Loucy (cell line): ENCODE measurements at regions not wholly inside any gene's neighbourhood (a gene's known extent, or its start where the extent isn't known, plus 50 kb on each side); places are given as distances from the start of the nearest gene placed in this dataset.

Experiments
- CTCF ChIP-seq: fragments of 200-600 bp; sonication (generic); conservative IDR thresholded peaks from 2 replicates; pipeline ENCODE4 v1.5.1; 2014; ENCODE audit warnings: mild to moderate bottlenecking, antibody characterized with exemption, low read length
- EZH2phosphoT487 ChIP-seq: fragments of 200-600 bp; IDR thresholded peaks from 2 replicates; pipeline ENCODE4 v1.6.1; 2018; ENCODE audit warnings: antibody characterized with exemption, mild to moderate bottlenecking, moderate library complexity, borderline replicate concordance

DNA sequence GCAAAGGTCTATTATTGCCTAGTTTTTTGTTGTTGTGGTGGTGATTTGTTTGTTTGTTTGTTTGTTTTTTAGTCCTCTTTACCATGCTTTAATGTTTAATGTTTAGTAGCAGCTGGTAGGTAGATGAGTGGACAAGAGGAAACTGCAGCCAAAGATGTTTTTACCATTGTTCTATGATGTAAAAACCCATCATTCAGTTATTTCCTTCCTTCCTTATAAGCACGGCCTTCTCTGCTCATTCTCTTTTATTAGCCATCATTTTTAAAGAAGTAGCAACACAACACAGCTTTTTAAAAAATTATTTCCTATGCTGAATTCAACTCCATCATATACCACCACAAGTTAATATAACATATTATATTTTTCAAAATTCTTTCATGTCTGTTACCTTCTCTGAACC, 58.5 kb upstream of the BOC start:
- TF ChIP-seq CTCF (no peak), EZH2phosphoT487 (no peak)
